ENCODE measurements at regions not wholly inside any gene's neighbourhood (a gene's known extent, or its start where the extent isn't known, plus 50 kb on each side); places are given as distances from the start of the nearest gene placed in this dataset.

DNA sequence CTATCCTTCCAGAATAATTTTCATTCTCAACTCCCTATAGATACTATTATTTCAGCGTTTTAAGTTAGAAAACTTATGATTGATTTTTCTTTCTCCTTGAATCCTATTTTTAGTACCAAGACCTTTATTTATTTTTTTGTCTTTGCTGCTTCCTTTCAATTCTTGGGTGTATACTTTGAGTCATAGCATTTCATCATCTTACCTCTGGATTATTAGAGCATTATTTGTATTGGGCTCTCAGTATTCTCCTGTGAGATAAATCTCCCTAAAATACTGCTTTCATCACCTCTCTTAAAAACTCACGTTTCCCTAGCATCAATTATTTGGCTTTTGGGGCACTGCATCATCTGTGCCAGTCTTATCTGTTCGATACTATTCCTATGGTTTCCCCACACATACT is 222.8 kb downstream of the POSTN start (continued):
- TF ChIP-seq, protein P1, sequence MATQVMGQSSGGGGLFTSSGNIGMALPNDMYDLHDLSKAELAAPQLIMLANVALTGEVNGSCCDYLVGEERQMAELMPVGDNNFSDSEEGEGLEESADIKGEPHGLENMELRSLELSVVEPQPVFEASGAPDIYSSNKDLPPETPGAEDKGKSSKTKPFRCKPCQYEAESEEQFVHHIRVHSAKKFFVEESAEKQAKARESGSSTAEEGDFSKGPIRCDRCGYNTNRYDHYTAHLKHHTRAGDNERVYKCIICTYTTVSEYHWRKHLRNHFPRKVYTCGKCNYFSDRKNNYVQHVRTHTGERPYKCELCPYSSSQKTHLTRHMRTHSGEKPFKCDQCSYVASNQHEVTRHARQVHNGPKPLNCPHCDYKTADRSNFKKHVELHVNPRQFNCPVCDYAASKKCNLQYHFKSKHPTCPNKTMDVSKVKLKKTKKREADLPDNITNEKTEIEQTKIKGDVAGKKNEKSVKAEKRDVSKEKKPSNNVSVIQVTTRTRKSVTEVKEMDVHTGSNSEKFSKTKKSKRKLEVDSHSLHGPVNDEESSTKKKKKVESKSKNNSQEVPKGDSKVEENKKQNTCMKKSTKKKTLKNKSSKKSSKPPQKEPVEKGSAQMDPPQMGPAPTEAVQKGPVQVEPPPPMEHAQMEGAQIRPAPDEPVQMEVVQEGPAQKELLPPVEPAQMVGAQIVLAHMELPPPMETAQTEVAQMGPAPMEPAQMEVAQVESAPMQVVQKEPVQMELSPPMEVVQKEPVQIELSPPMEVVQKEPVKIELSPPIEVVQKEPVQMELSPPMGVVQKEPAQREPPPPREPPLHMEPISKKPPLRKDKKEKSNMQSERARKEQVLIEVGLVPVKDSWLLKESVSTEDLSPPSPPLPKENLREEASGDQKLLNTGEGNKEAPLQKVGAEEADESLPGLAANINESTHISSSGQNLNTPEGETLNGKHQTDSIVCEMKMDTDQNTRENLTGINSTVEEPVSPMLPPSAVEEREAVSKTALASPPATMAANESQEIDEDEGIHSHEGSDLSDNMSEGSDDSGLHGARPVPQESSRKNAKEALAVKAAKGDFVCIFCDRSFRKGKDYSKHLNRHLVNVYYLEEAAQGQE (IDR thresholded peaks at IDR 0.05; ENCODE audit: low read depth) = no peak

DNA sequence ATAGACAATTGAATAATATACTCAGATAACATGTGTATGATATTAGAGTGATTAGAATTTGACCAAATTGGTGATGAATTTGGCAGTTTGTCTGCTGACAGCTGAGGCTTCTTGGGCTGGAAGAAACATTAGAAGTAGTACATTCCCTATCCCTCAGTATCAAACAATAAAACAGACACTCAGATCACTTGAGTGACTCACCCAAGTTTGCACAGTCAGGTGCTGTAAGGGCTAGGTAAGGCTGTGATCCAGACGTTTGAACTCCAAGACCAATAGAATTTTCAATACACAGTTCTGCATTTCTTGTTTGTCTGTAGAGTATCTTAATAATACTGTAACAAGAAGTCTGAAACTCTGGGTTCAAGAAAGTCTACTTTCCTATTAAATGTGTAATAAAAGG is 223.5 kb downstream of the POSTN start:
- H3K79me2 ChIP-seq (ENCODE audit: insufficient read depth, low read length) = no peaks in the 10 kb centered on the region
- intact Hi-C loops (cut with micrococcal nuclease) = no loop called here
- H3K27me3 ChIP-seq (ENCODE audit: insufficient read depth, low read length) = no peaks in the 10 kb centered on the region
- ATAC-seq = no peak
- TF ChIP-seq SP1 (IDR thresholded peaks at IDR 0.05; ENCODE audit: low read depth) (no peak), POLR2AphosphoS5 (IDR thresholded peaks at IDR 0.05; ENCODE audit: low read depth, low read length) (no peak), JUND (IDR thresholded peaks at IDR 0.05) (no peak), ZNF274 (IDR thresholded peaks at IDR 0.05; ENCODE audit: low read depth, low read length) (no peak), EZH2 (IDR thresholded peaks at IDR 0.05) (no peak), TCF7L2 (IDR thresholded peaks at IDR 0.05; ENCODE audit: borderline replicate concordance, extremely low read depth, insufficient read depth, insufficient read length) (no peak), ELF1 (IDR thresholded peaks at IDR 0.05; ENCODE audit: borderline replicate concordance, low read depth) (no peak), RAD21 (IDR thresholded peaks at IDR 0.05; ENCODE audit: low read depth) (no peak)
- TF ChIP-seq, protein P1 (IDR thresholded peaks at IDR 0.05; ENCODE audit: low read depth) = no peak
- TF ChIP-seq, protein P2, sequence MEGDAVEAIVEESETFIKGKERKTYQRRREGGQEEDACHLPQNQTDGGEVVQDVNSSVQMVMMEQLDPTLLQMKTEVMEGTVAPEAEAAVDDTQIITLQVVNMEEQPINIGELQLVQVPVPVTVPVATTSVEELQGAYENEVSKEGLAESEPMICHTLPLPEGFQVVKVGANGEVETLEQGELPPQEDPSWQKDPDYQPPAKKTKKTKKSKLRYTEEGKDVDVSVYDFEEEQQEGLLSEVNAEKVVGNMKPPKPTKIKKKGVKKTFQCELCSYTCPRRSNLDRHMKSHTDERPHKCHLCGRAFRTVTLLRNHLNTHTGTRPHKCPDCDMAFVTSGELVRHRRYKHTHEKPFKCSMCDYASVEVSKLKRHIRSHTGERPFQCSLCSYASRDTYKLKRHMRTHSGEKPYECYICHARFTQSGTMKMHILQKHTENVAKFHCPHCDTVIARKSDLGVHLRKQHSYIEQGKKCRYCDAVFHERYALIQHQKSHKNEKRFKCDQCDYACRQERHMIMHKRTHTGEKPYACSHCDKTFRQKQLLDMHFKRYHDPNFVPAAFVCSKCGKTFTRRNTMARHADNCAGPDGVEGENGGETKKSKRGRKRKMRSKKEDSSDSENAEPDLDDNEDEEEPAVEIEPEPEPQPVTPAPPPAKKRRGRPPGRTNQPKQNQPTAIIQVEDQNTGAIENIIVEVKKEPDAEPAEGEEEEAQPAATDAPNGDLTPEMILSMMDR (IDR thresholded peaks at IDR 0.05 in 2 of 3, conservative IDR thresholded peaks at IDR 0.05 in 1 of 3; ENCODE audit: borderline replicate concordance in 1 of 3, insufficient read depth in 1 of 3, low read depth in 2 of 3, low read length in 2 of 3) = no peak
- TF ChIP-seq, protein P3, sequence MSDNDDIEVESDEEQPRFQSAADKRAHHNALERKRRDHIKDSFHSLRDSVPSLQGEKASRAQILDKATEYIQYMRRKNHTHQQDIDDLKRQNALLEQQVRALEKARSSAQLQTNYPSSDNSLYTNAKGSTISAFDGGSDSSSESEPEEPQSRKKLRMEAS (IDR thresholded peaks at IDR 0.05) = no peak
- TF ChIP-seq, protein P4, sequence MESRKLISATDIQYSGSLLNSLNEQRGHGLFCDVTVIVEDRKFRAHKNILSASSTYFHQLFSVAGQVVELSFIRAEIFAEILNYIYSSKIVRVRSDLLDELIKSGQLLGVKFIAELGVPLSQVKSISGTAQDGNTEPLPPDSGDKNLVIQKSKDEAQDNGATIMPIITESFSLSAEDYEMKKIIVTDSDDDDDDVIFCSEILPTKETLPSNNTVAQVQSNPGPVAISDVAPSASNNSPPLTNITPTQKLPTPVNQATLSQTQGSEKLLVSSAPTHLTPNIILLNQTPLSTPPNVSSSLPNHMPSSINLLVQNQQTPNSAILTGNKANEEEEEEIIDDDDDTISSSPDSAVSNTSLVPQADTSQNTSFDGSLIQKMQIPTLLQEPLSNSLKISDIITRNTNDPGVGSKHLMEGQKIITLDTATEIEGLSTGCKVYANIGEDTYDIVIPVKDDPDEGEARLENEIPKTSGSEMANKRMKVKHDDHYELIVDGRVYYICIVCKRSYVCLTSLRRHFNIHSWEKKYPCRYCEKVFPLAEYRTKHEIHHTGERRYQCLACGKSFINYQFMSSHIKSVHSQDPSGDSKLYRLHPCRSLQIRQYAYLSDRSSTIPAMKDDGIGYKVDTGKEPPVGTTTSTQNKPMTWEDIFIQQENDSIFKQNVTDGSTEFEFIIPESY (IDR thresholded peaks at IDR 0.05; ENCODE audit: extremely low read depth, insufficient replicate concordance, low read length) = no peak
- no peaks in the 10 kb centered on the region for H3K9me2 ChIP-seq (ENCODE audit: insufficient read depth)
- no peak overlapping the region for H3K27ac ChIP-seq (ENCODE audit: low read depth, low read length)
- H3K4me2 ChIP-seq (ENCODE audit: low read length) = no peak overlapping the region
- no peak overlapping the region for H2AFZ ChIP-seq (ENCODE audit: low read depth, low read length, poor library complexity, severe bottlenecking)
- H3K9me3 ChIP-seq (ENCODE audit: control insufficient read depth in 1 of 2, insufficient read depth in 1 of 2, low read depth in 1 of 2, low read length in 2 of 2) = peaks cover 0 to 29% of the 10 kb centered on the region in 2 experiments; a peak in 3 of 4 replicates
- H3K36me3 ChIP-seq (ENCODE audit: control insufficient read depth in 1 of 2, insufficient read depth in 2 of 2, low read length in 2 of 2) = no peaks in the 10 kb centered on the region
- no peaks in the 10 kb centered on the region for H3K4me1 ChIP-seq (ENCODE audit: control insufficient read depth in 1 of 2, insufficient read depth in 2 of 2, low read length in 2 of 2)
- ChIA-PET CTCF (no interaction called here), POLR2A (no interaction called here), RAD21 (ENCODE audit: low non-redundant PET in 1 of 2, low total read pairs in 2 of 2, uncharacterized antibody in 2 of 2, unreplicated experiment in 2 of 2) (no interaction called here)
- DNase-seq (ENCODE audit: low read depth, low spot score) = no peak
- H3K4me3 ChIP-seq (replicated peaks in 1 of 2; ENCODE audit: low read depth in 1 of 2, low read length in 2 of 2) = no peak overlapping the region
- no TSS peak for BruUV-seq (replicated peaks)
- H3K9ac ChIP-seq (ENCODE audit: low read length) = no peak overlapping the region
- no peaks in the 10 kb centered on the region for H4K20me1 ChIP-seq (ENCODE audit: insufficient read depth)

Measured in HCT116 (cell line).